Caco-2 (cell line): ENCODE measurements at regions not wholly inside any gene's neighbourhood (a gene's known extent, or its start where the extent isn't known, plus 50 kb on each side); places are given as distances from the start of the nearest gene placed in this dataset.

ENCODE experiments used
- BruUV-seq: library from RNA; stranded (reverse); fragments of 400-500 nt; replicated peaks from 2 replicates; lab custom pipeline; 2021; lab: Mats Ljungman, UMichigan
- CTCF ChIA-PET: fragments of 300-600 bp; sonication (Branson Sonifier 250); formaldehyde crosslinking; loops from one replicate; lab custom pipeline; 2022; ENCODE audit warnings: antibody characterized with exemption; lab: Charles Lee
- POLR2A ChIA-PET: fragments of 300-600 bp; sonication (Branson Sonifier 250); formaldehyde crosslinking; loops from one replicate; lab custom pipeline; 2022; ENCODE audit warnings: antibody characterized with exemption; lab: Charles Lee
- DNase-seq, 2 experiments: peaks; one replicate each; pipeline versions ENCODE4 v3.0.0 to v3.0.0-alpha.2; 2020 to 2022
- H3K27me3 ChIP-seq: replicated peaks from 2 replicates; pipeline ENCODE4 v1.6.0; 2011; ENCODE audit warnings: low read length; ENCODE audit not compliant: control insufficient read depth, insufficient read depth
- H3K36me3 ChIP-seq: 2 replicates; pipeline ENCODE4 v1.5.1; 2011; ENCODE audit warnings: low read length; ENCODE audit not compliant: control insufficient read depth, insufficient read depth
- H3K4me1 ChIP-seq: fragments of 250-450 bp; sonication (Bioruptor Pico); 2 replicates; pipeline ENCODE4 v1.5.1; 2020; ENCODE audit warnings: mild to moderate bottlenecking
- H3K4me3 ChIP-seq: 2 replicates; pipeline ENCODE4 v1.5.1; 2011; ENCODE audit warnings: low read depth, mild to moderate bottlenecking, control low read depth, low read length
- H3K9me3 ChIP-seq: fragments of 250-450 bp; sonication (Bioruptor Pico); 2 replicates; pipeline ENCODE4 v1.5.1; 2020; ENCODE audit warnings: mild to moderate bottlenecking, moderate library complexity
- H3K27ac Mint-ChIP-seq: one replicate; pipeline ENCODE4 v1.8.0; 2022; ENCODE audit warnings: mixed read lengths; ENCODE audit not compliant: unreplicated experiment
- H3K27me3 Mint-ChIP-seq: one replicate; pipeline ENCODE4 v1.8.0; 2022; ENCODE audit warnings: mixed read lengths; ENCODE audit not compliant: insufficient read depth, unreplicated experiment
- H3K36me3 Mint-ChIP-seq: one replicate; pipeline ENCODE4 v1.8.0; 2022; ENCODE audit warnings: mild to moderate bottlenecking, mixed read lengths; ENCODE audit not compliant: insufficient read depth, unreplicated experiment
- H3K4me1 Mint-ChIP-seq: one replicate; pipeline ENCODE4 v1.8.0; 2022; ENCODE audit warnings: low read depth, mixed read lengths; ENCODE audit not compliant: unreplicated experiment
- H3K4me3 Mint-ChIP-seq: one replicate; pipeline ENCODE4 v1.8.0; 2022; ENCODE audit warnings: mild to moderate bottlenecking, moderate library complexity, mixed read lengths; ENCODE audit not compliant: unreplicated experiment
- H3K9me3 Mint-ChIP-seq: one replicate; pipeline ENCODE4 v1.8.0; 2022; ENCODE audit warnings: mixed read lengths; ENCODE audit not compliant: unreplicated experiment
- intact Hi-C: fragments of 100-400 bp; cut with micrococcal nuclease; formaldehyde crosslinking; loops from one replicate; pipeline ENCODE4 v1.10.0; 2022; ENCODE audit not compliant: unreplicated experiment
- TF ChIP-seq, protein P1 (sequence below), 2 experiments: fragments of 200-600 bp in 1 of 2; IDR thresholded peaks; 1 replicate in 1 of 2; 2 replicates in 1 of 2; pipeline versions ENCODE4 v1.5.1 to v1.8.0; 2011 to 2022; ENCODE audit warnings: antibody characterized with exemption in 1 of 2, control low read depth in 1 of 2, inconsistent platforms in 1 of 2, low read depth in 1 of 2, low read length in 1 of 2, mild to moderate bottlenecking in 1 of 2, moderate library complexity in 1 of 2; ENCODE audit not compliant: insufficient read depth in 1 of 2, severe bottlenecking in 1 of 2, unreplicated experiment in 1 of 2

GRCh38 chr6:74066168-74066871, 370.3 kb downstream of the CD109 start:
- H3K27ac Mint-ChIP-seq: no peak overlapping the region
- CTCF ChIA-PET: no interaction called here

GRCh38 chr6:74065705-74066104, 369.7 kb downstream of the CD109 start:
- POLR2A ChIA-PET: no interaction called here
- BruUV-seq: no TSS peak
- CTCF ChIA-PET: no interaction called here

More at GRCh38 chr6:74066168-74066871, 370.3 kb downstream of the CD109 start:
- Mint-ChIP-seq H3K9me3 (no peaks in the 10 kb centered on the region), H3K4me1 (no peaks in the 10 kb centered on the region), H3K27me3 (no peaks in the 10 kb centered on the region), H3K36me3 (no peaks in the 10 kb centered on the region), H3K4me3 (no peak overlapping the region)
- H3K9me3 ChIP-seq: no peaks in the 10 kb centered on the region
- intact Hi-C loops: no loop called here
- no TSS peak for BruUV-seq
- TF ChIP-seq, protein P1, sequence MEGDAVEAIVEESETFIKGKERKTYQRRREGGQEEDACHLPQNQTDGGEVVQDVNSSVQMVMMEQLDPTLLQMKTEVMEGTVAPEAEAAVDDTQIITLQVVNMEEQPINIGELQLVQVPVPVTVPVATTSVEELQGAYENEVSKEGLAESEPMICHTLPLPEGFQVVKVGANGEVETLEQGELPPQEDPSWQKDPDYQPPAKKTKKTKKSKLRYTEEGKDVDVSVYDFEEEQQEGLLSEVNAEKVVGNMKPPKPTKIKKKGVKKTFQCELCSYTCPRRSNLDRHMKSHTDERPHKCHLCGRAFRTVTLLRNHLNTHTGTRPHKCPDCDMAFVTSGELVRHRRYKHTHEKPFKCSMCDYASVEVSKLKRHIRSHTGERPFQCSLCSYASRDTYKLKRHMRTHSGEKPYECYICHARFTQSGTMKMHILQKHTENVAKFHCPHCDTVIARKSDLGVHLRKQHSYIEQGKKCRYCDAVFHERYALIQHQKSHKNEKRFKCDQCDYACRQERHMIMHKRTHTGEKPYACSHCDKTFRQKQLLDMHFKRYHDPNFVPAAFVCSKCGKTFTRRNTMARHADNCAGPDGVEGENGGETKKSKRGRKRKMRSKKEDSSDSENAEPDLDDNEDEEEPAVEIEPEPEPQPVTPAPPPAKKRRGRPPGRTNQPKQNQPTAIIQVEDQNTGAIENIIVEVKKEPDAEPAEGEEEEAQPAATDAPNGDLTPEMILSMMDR (IDR thresholded peaks at IDR 0.05; ENCODE audit: insufficient read depth in 1 of 2, low read depth in 1 of 2, low read length in 1 of 2, severe bottlenecking in 1 of 2, unreplicated experiment in 1 of 2): no peak
- H3K4me1 ChIP-seq: no peaks in the 10 kb centered on the region
- DNase-seq: no peak
- H3K27me3 ChIP-seq: no peaks in the 10 kb centered on the region
- H3K36me3 ChIP-seq: no peaks in the 10 kb centered on the region
- no peak overlapping the region for H3K4me3 ChIP-seq
- POLR2A ChIA-PET: no interaction called here

GRCh38 chr6:74063391-74063790, 367.4 kb downstream of the CD109 start:
- Histone ChIP-seq H3K4me1 (no peaks in the 10 kb centered on the region), H3K36me3 (no peaks in the 10 kb centered on the region), H3K4me3 (no peak overlapping the region), H3K27me3 (no peaks in the 10 kb centered on the region), H3K9me3 (no peaks in the 10 kb centered on the region)
- TF ChIP-seq, protein P1 (IDR thresholded peaks at IDR 0.05; ENCODE audit: insufficient read depth in 1 of 2, low read depth in 1 of 2, low read length in 1 of 2, severe bottlenecking in 1 of 2, unreplicated experiment in 1 of 2): no peak
- H3K27ac Mint-ChIP-seq: no peak overlapping the region
- intact Hi-C loops: no loop called here
- POLR2A ChIA-PET: no interaction called here
- no TSS peak for BruUV-seq
- CTCF ChIA-PET: no interaction called here
- H3K36me3 Mint-ChIP-seq: no peaks in the 10 kb centered on the region
- no peaks in the 10 kb centered on the region for H3K9me3 Mint-ChIP-seq
- no peaks in the 10 kb centered on the region for H3K4me1 Mint-ChIP-seq
- no peak overlapping the region for H3K4me3 Mint-ChIP-seq
- DNase-seq: no peak
- no peaks in the 10 kb centered on the region for H3K27me3 Mint-ChIP-seq

More at GRCh38 chr6:74065705-74066104, 369.7 kb downstream of the CD109 start:
- intact Hi-C loops: no loop called here
- no peaks in the 10 kb centered on the region for H3K9me3 Mint-ChIP-seq
- H3K4me3 Mint-ChIP-seq: no peak overlapping the region
- DNase-seq: no peak
- Histone ChIP-seq H3K36me3 (no peaks in the 10 kb centered on the region), H3K4me1 (no peaks in the 10 kb centered on the region), H3K9me3 (no peaks in the 10 kb centered on the region), H3K4me3 (no peak overlapping the region), H3K27me3 (no peaks in the 10 kb centered on the region)
- no peaks in the 10 kb centered on the region for H3K4me1 Mint-ChIP-seq
- no peak overlapping the region for H3K27ac Mint-ChIP-seq
- H3K27me3 Mint-ChIP-seq: no peaks in the 10 kb centered on the region
- TF ChIP-seq, protein P1 (IDR thresholded peaks at IDR 0.05; ENCODE audit: insufficient read depth in 1 of 2, low read depth in 1 of 2, low read length in 1 of 2, severe bottlenecking in 1 of 2, unreplicated experiment in 1 of 2): no peak
- no peaks in the 10 kb centered on the region for H3K36me3 Mint-ChIP-seq
